Esophagus (tissue), 2 donors: ENCODE measurements at regions not wholly inside any gene's neighbourhood (a gene's known extent, or its start where the extent isn't known, plus 50 kb on each side); places are given as distances from the start of the nearest gene placed in this dataset.

Experiments
- H3K27ac ChIP-seq, 2 donors: one replicate each; pipeline ENCODE4 v1.5.1; 2013; ENCODE audit warnings: low read depth in 2 of 2, mild to moderate bottlenecking in 2 of 2, inconsistent platforms in 1 of 2, low read length in 1 of 2, moderate library complexity in 1 of 2
- H3K27me3 ChIP-seq, 2 donors: one replicate each; pipeline ENCODE4 v1.6.1; 2013; ENCODE audit warnings: low read length in 2 of 2, control low read depth in 1 of 2, mild to moderate bottlenecking in 1 of 2; ENCODE audit not compliant: insufficient read depth in 2 of 2, control insufficient read depth in 1 of 2
- H3K36me3 ChIP-seq, 2 donors: one replicate each; pipeline ENCODE4 v1.6.1; 2013; ENCODE audit warnings: low read length in 1 of 2; ENCODE audit not compliant: control insufficient read depth in 2 of 2, insufficient read depth in 2 of 2
- H3K4me1 ChIP-seq, 2 donors: one replicate each; pipeline ENCODE4 v1.6.1; 2013; ENCODE audit warnings: low read length in 1 of 2; ENCODE audit not compliant: control insufficient read depth in 2 of 2, insufficient read depth in 2 of 2
- H3K4me3 ChIP-seq, 2 donors: one replicate each; pipeline ENCODE4 v1.5.1; 2013; ENCODE audit warnings: low read length in 2 of 2, mild to moderate bottlenecking in 2 of 2, low read depth in 1 of 2, moderate library complexity in 1 of 2
- H3K9me3 ChIP-seq, 2 donors: one replicate each; pipeline ENCODE4 v1.6.1; 2013; ENCODE audit warnings: mild to moderate bottlenecking in 2 of 2, low read depth in 1 of 2, low read length in 1 of 2, moderate library complexity in 1 of 2; ENCODE audit not compliant: control insufficient read depth in 2 of 2, insufficient read depth in 1 of 2
- WGBS, 2 donors: extraction: QIAGEN DNeasy Blood & Tissue Kit; methylation state at CpG; one replicate each; pipeline ENCODE4 v1.1.7; 2013; 5-methylcytosine and 5-hydroxymethylcytosine counted together
- donor health status: healthy with polysubstance abuse.
- donor health status: Bipolar disorder and iron deficiency.

- H3K27ac ChIP-seq: peak overlapping the region; percentile 97 to 99
- H3K4me3 ChIP-seq: peak overlapping the region; percentile 40 to 45
- 14 to 16% methylated on average over 47 of the region's 47 CpGs for WGBS, 2 donors
Measured at GRCh38 chr12:124517260-124518050, 50.0 kb downstream of the NCOR2 start.

GRCh38 chr12:124516850-124517249 lies 50.6 kb downstream of the NCOR2 start:
- H3K27ac ChIP-seq: peak overlapping the region; percentile 97 to 99
- H3K4me3 ChIP-seq: peak overlapping the region; percentile 40 to 45
- no peaks in the 10 kb centered on the region for H3K27me3 ChIP-seq
- peaks cover 21 to 45% of the 10 kb centered on the region in 2 donors for H3K4me1 ChIP-seq
- H3K9me3 ChIP-seq: no peaks in the 10 kb centered on the region
- peaks cover 0 to 4% of the 10 kb centered on the region in 2 donors for H3K36me3 ChIP-seq
- WGBS, 2 donors: 45% methylated on average over 6 of the region's 6 CpGs

More at GRCh38 chr12:124517260-124518050, 50.0 kb downstream of the NCOR2 start:
- Histone ChIP-seq H3K36me3 (peaks cover 0 to 4% of the 10 kb centered on the region in 2 donors), H3K4me1 (peaks cover 21 to 42% of the 10 kb centered on the region in 2 donors), H3K9me3 (no peaks in the 10 kb centered on the region), H3K27me3 (no peaks in the 10 kb centered on the region)

- Histone ChIP-seq H3K4me1 (peaks cover 21 to 45% of the 10 kb centered on the region in 2 donors), H3K4me3 (no peak overlapping the region), H3K27ac (peak overlapping the region in 1 of 2 donors; percentile 15), H3K9me3 (no peaks in the 10 kb centered on the region), H3K36me3 (peaks cover 0 to 4% of the 10 kb centered on the region in 2 donors), H3K27me3 (no peaks in the 10 kb centered on the region)
- 49 to 62% methylated on average over 15 of the region's 15 CpGs for WGBS, 2 donors
Measured at GRCh38 chr12:124515981-124516380, 51.4 kb downstream of the NCOR2 start.

GRCh38 chr12:124514996-124515932 lies 52.1 kb downstream of the NCOR2 start:
- WGBS, 2 donors: 86 to 87% methylated on average over 19 of the region's 19 CpGs
- H3K9me3 ChIP-seq: no peaks in the 10 kb centered on the region
- H3K4me1 ChIP-seq: peaks cover 21 to 45% of the 10 kb centered on the region in 2 donors
- no peak overlapping the region for H3K27ac ChIP-seq
- no peak overlapping the region for H3K4me3 ChIP-seq
- H3K36me3 ChIP-seq: peaks cover 0 to 4% of the 10 kb centered on the region in 2 donors
- H3K27me3 ChIP-seq: no peaks in the 10 kb centered on the region

- Histone ChIP-seq H3K27me3 (no peaks in the 10 kb centered on the region), H3K27ac (no peak overlapping the region), H3K36me3 (peaks cover 0 to 4% of the 10 kb centered on the region in 2 donors), H3K4me3 (no peak overlapping the region), H3K4me1 (peaks cover 19 to 43% of the 10 kb centered on the region in 2 donors), H3K9me3 (no peaks in the 10 kb centered on the region)
- 84 to 88% methylated on average over 12 of the region's 12 CpGs for WGBS, 2 donors
Measured at GRCh38 chr12:124514145-124514995, 53.0 kb downstream of the NCOR2 start.

GRCh38 chr12:124513297-124513867 lies 54.0 kb downstream of the NCOR2 start:
- no peaks in the 10 kb centered on the region for H3K27me3 ChIP-seq
- H3K4me1 ChIP-seq: peaks cover 17 to 46% of the 10 kb centered on the region in 2 donors
- no peak overlapping the region for H3K4me3 ChIP-seq
- no peaks in the 10 kb centered on the region for H3K9me3 ChIP-seq
- WGBS, 2 donors: 54 to 64% methylated on average over 7 of the region's 7 CpGs
- H3K27ac ChIP-seq: peak overlapping the region; percentile 24 to 75
- peaks cover 0 to 4% of the 10 kb centered on the region in 2 donors for H3K36me3 ChIP-seq

- Histone ChIP-seq H3K36me3 (peaks cover 0 to 4% of the 10 kb centered on the region in 2 donors), H3K4me3 (no peak overlapping the region), H3K27ac (peak overlapping the region; percentile 24 to 75), H3K4me1 (peaks cover 13 to 47% of the 10 kb centered on the region in 2 donors), H3K9me3 (no peaks in the 10 kb centered on the region), H3K27me3 (no peaks in the 10 kb centered on the region)
- WGBS, 2 donors: 18 to 27% methylated on average over 16 of the region's 16 CpGs
Measured at GRCh38 chr12:124512667-124513296, 54.6 kb downstream of the NCOR2 start.

GRCh38 chr12:124511259-124511985 lies 56.0 kb downstream of the NCOR2 start:
- no peaks in the 10 kb centered on the region for H3K9me3 ChIP-seq
- no peaks in the 10 kb centered on the region for H3K27me3 ChIP-seq
- no peak overlapping the region for H3K4me3 ChIP-seq
- peaks cover 0 to 4% of the 10 kb centered on the region in 2 donors for H3K36me3 ChIP-seq
- WGBS, 2 donors: 86 to 88% methylated on average over 23 of the region's 23 CpGs
- peaks cover 11 to 44% of the 10 kb centered on the region in 2 donors for H3K4me1 ChIP-seq
- H3K27ac ChIP-seq: peak overlapping the region in 1 of 2 donors; percentile 52
